ENCODE measurements at regions not wholly inside any gene's neighbourhood (a gene's known extent, or its start where the extent isn't known, plus 50 kb on each side); places are given as distances from the start of the nearest gene placed in this dataset.

- no peak for TF ChIP-seq CTCF (IDR thresholded peaks at IDR 0.05)
- no peak for TF ChIP-seq ZFX (IDR thresholded peaks at IDR 0.05; ENCODE audit: borderline replicate concordance)
Observed at GRCh38 chr5:136453199-136453598, 87.9 kb upstream of the TRPC7 start.

Measured in 22Rv1 (cell line).